Cardiac muscle cell (in vitro differentiated cells and primary cell): ENCODE measurements at regions not wholly inside any gene's neighbourhood (a gene's known extent, or its start where the extent isn't known, plus 50 kb on each side); places are given as distances from the start of the nearest gene placed in this dataset.
"Not testable (repeated sequence)": the region's sequence is repeated elsewhere in the genome, so short reads cannot be mapped to it uniquely, and the experiment has no call there.

Experiments used
- DNase-seq, 2 donors: peaks; one replicate each; pipeline versions ENCODE4 v3.0.0 to v3.0.0-alpha.2; 2010 to 2017; ENCODE audit warnings: low read depth in 1 of 2, low spot score in 1 of 2
- H3K27ac ChIP-seq: fragments of 200-600 bp; sonication (generic); 2 replicates; pipeline ENCODE4 v1.5.1; 2016
- H3K27me3 ChIP-seq: fragments of 200-600 bp; sonication (generic); 2 replicates; pipeline ENCODE4 v1.6.0; 2016; ENCODE audit warnings: control low read depth
- H3K36me3 ChIP-seq: fragments of 200-600 bp; sonication (generic); 2 replicates; pipeline ENCODE4 v1.5.1; 2016; ENCODE audit warnings: control low read depth
- H3K4me1 ChIP-seq: fragments of 200-600 bp; sonication (generic); 2 replicates; pipeline ENCODE4 v1.8.1; 2017; ENCODE audit warnings: low read depth, mild to moderate bottlenecking, mixed run types
- H3K4me3 ChIP-seq: fragments of 200-600 bp; sonication (generic); 2 replicates; pipeline ENCODE4 v1.5.1; 2016; ENCODE audit warnings: mild to moderate bottlenecking
- H3K9me3 ChIP-seq: fragments of 200-600 bp; sonication (generic); 2 replicates; pipeline ENCODE4 v1.5.1; 2017; ENCODE audit warnings: low read depth, mild to moderate bottlenecking, control low read depth
- TF ChIP-seq, protein P1 (sequence below): IDR thresholded peaks from 2 replicates; pipeline ENCODE4 v1.5.1; 2012; ENCODE audit warnings: low read depth, mild to moderate bottlenecking, low read length

DNA sequence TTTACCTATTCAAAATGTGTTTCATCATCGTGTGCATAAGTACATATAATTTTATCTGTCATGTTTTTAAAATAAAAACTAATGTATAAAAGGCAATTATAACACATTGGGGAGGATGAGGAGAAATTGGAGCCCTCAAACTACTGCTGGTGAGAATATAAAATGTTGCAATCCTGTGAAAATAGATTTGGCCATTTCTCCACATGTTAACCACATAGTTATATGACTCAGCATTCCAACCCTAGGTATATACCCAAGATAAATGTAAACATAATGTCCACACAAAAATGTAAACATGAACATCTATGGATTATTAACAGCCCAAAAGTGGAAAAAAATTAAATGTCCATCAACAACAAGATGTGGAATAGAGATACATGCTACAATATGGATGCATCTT lies 928.0 kb upstream of the FAT3 start:
- no peaks in the 10 kb centered on the region for H3K9me3 ChIP-seq
- no peak overlapping the region for H3K27ac ChIP-seq
- DNase-seq: no peak
- no peaks in the 10 kb centered on the region for H3K4me1 ChIP-seq
- H3K27me3 ChIP-seq: peaks cover 43% of the 10 kb centered on the region
- H3K36me3 ChIP-seq: no peaks in the 10 kb centered on the region
- no peak overlapping the region for H3K4me3 ChIP-seq
- TF ChIP-seq, protein P1, sequence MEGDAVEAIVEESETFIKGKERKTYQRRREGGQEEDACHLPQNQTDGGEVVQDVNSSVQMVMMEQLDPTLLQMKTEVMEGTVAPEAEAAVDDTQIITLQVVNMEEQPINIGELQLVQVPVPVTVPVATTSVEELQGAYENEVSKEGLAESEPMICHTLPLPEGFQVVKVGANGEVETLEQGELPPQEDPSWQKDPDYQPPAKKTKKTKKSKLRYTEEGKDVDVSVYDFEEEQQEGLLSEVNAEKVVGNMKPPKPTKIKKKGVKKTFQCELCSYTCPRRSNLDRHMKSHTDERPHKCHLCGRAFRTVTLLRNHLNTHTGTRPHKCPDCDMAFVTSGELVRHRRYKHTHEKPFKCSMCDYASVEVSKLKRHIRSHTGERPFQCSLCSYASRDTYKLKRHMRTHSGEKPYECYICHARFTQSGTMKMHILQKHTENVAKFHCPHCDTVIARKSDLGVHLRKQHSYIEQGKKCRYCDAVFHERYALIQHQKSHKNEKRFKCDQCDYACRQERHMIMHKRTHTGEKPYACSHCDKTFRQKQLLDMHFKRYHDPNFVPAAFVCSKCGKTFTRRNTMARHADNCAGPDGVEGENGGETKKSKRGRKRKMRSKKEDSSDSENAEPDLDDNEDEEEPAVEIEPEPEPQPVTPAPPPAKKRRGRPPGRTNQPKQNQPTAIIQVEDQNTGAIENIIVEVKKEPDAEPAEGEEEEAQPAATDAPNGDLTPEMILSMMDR: no peak

DNA sequence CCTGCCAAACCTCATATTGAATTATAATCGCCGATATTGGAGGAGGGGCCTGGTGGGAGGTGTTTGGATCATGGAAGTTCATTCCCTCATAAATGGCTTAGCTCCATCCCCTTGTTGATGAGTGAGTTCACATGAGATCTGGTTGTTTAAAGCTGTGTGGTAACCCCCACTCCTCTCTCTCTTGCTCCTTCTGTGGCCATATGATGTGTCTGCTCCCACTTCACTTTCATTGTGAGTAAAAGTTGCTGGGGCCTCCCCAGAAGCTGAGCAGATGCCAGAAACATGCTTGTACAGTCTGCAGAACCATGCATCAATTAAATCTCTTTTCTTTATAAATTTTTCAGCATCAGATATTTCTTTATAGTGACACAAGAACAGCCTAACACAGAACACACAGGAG lies 929.0 kb upstream of the FAT3 start:
- no peaks in the 10 kb centered on the region for H3K36me3 ChIP-seq
- no peak for DNase-seq
- H3K4me3 ChIP-seq: no peak overlapping the region
- H3K9me3 ChIP-seq: no peaks in the 10 kb centered on the region
- H3K27ac ChIP-seq: no peak overlapping the region
- TF ChIP-seq, protein P1: no peak
- H3K27me3 ChIP-seq: peaks cover 32% of the 10 kb centered on the region
- no peaks in the 10 kb centered on the region for H3K4me1 ChIP-seq

DNA sequence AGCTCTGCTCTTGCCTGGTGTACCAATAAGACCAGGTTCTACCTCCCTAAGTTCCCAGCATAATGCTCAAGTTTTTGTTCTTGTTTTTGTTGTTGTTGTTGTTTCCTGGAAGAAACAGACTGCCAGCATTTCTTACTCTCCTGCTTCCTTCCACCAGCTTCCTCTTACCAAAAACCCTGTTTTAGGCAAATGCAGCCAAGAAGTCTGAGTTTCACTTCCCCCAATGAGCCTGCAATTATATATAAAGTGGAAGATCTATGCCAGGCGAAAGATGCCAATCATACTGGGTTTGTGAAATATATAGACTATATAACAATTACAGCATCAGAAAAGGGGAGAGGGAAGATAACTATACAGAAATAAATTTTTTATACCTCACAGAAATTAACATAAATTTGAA lies 931.5 kb upstream of the FAT3 start:
- H3K9me3 ChIP-seq: no peaks in the 10 kb centered on the region
- no peak overlapping the region for H3K4me3 ChIP-seq
- no peak for DNase-seq
- H3K36me3 ChIP-seq: no peaks in the 10 kb centered on the region
- no peaks in the 10 kb centered on the region for H3K4me1 ChIP-seq
- H3K27ac ChIP-seq: no peak overlapping the region
- TF ChIP-seq, protein P1: no peak
- peaks cover 15% of the 10 kb centered on the region for H3K27me3 ChIP-seq

DNA sequence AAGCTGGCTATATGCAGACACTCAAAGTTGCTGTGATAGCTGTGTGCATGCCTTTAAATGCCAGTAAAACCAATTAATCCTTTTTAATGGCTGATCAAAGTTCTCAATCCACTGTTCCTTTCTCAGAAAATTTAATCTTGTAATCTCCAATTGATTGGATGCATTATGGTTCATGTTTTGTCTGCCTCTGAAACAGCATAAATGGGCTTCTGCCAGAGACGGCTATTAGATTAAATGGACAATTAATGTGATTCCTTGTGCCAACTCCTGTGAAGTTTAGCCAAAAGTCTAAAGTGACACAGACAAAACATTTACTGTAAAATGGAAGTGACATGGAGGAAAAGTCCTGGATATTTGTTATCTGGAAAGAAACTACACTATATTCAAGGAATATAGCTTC lies 952.5 kb upstream of the FAT3 start:
- H3K36me3 ChIP-seq: no peaks in the 10 kb centered on the region
- no peaks in the 10 kb centered on the region for H3K27me3 ChIP-seq
- no peak for DNase-seq
- H3K27ac ChIP-seq: no peak overlapping the region
- TF ChIP-seq, protein P1: no peak
- H3K4me1 ChIP-seq: no peaks in the 10 kb centered on the region
- no peaks in the 10 kb centered on the region for H3K9me3 ChIP-seq
- no peak overlapping the region for H3K4me3 ChIP-seq

DNA sequence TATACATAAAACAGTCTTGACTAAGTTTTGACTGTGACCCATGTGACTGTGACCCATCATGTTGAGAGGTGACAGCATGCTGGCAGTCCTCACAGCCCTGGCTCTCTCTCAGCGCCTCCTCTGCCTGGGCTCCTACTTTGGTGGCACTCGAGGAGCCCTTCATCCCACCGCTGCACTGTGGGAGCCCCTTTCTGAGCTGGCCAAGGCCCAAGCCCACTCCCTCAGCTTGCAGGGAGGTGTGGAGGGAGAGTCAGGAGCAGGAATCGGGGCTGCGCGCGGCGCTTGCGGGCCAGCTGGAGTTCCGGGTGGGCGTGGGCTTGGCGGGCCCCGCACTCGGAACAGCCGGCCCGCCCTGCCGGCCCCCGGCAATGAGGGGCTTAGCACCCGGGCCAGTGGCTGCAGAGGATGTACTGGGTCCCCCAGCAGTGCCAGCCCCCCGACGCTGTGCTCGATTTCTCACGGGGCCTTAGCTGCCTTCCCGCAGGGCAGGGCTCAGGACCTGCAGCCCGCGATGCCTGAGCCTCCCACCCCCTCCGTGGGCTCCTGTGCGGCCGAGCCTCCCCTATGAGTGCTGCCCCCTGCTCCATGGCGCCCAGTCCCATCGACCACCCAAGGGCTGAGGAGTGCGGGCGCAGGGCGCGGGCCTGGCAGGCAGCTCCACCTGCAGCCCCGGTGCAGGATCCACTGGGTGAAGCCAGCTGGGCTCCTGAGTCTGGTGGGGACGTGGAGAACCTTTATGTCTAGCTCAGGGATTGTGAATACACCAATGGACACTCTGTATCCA lies 955.9 kb upstream of the FAT3 start:
- H3K27ac ChIP-seq, H3K27me3 ChIP-seq, DNase-seq, H3K4me3 ChIP-seq, H3K4me1 ChIP-seq, H3K36me3 ChIP-seq, H3K9me3 ChIP-seq: not testable (repeated sequence)

DNA sequence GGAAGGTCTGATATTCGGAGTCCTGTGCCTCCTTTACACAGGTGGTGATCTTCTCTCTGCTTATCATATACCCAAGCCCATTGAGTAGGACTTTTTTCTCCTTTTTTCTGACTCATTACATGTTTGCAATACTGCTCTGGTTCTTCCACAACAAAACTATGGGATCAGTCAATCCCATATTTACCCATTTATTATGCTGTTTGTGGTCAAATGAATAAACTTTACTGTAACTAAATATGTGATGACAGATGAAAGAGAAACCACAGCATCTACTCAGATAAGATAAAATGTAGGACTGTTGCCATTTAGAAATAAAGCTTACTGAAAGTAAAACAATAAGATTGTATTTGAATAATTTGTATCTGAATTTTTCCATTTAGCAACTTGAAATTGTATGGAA lies 958.7 kb upstream of the FAT3 start:
- no peaks in the 10 kb centered on the region for H3K27me3 ChIP-seq
- TF ChIP-seq, protein P1: no peak
- no peak overlapping the region for H3K27ac ChIP-seq
- H3K4me3 ChIP-seq: no peak overlapping the region
- no peak for DNase-seq
- no peaks in the 10 kb centered on the region for H3K9me3 ChIP-seq
- H3K4me1 ChIP-seq: no peaks in the 10 kb centered on the region
- H3K36me3 ChIP-seq: no peaks in the 10 kb centered on the region
